ENCODE measurements at regions not wholly inside any gene's neighbourhood (a gene's known extent, or its start where the extent isn't known, plus 50 kb on each side); places are given as distances from the start of the nearest gene placed in this dataset.
A peak's percentile ranks its signal among the peaks of the same experiment; 100 is the strongest.

DNA sequence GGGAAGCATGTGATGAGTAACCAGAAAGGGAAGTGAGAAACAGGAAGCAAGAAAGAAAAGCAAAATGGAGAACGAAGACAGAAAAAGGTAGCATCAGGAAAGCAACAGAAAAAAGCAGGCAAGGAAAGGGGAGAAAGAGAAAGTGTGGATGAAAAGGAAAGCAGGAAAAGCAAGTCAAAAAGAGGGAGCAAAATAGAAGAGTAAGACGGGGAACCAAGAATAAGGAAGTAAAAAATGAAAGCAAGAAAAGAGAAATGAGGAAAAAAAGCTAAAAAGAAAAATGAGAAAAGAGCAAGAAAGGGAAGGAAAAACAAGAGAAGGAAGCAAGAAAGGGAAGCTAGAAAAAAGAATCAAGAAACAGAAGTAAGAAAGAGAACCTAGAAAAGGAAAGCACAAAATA lies 242.3 kb upstream of the NCKAP5 start:
- Histone ChIP-seq H3K27me3 (ENCODE audit: control insufficient read depth, insufficient read depth, low read length) (no peaks in the 10 kb centered on the region), H3K4me3 (ENCODE audit: low read depth, low read length) (no peak overlapping the region), H3K36me3 (ENCODE audit: control insufficient read depth, insufficient read depth, low read length) (no peaks in the 10 kb centered on the region)
- no peak for DNase-seq (ENCODE audit: low read depth)
- no peak for FAIRE-seq
- TF ChIP-seq CTCF (IDR thresholded peaks at IDR 0.05; ENCODE audit: insufficient read depth, low read length, severe bottlenecking): no peak

- Histone ChIP-seq H3K27me3 (ENCODE audit: control insufficient read depth, insufficient read depth, low read length) (no peaks in the 10 kb centered on the region), H3K36me3 (ENCODE audit: control insufficient read depth, insufficient read depth, low read length) (no peaks in the 10 kb centered on the region), H3K4me3 (ENCODE audit: low read depth, low read length) (no peak overlapping the region)
- no peak for DNase-seq (ENCODE audit: low read depth)
- FAIRE-seq: no peak
- no peak for TF ChIP-seq CTCF (IDR thresholded peaks at IDR 0.05; ENCODE audit: insufficient read depth, low read length, severe bottlenecking)
These were observed 243.3 kb upstream of the NCKAP5 start for GRCh38 chr2:133811409-133812125.

DNA sequence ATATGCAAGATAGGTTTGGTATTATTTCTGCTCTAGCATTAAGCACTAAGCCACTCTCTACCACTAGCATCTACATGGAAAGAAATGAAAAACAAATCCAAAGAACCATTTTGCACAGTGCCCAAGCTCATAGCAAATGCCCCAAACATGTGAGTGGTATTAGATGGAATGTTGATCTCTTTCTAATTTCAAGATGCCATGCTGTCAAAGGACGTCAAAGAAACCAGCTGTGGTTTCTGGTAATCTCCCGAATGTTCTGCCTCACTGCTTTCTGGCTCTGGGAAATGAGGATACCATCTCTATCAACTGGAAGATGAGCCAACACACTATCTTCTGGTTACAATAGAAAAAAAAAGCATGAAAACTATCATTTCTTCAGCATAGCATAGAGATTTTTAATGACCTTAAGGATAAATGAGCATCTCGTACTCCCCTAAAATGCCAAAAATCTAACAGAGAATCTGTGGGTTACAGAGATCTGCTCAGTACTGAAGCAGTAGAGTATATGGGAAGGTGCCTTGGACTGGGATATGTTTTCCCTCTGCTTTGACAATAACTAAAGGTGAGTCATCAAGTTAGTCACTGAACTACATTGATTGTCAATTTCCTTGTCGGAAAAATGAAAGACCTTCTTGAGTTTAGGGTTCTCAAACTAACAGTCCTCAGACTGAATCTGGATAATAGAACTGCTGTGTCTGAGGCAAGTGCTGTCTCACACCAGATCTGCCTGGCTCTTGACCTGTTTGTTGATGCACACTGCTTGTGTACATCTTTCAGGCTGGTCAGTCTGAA lies 244.8 kb upstream of the NCKAP5 start:
- Histone ChIP-seq H3K27me3 (ENCODE audit: control insufficient read depth, insufficient read depth, low read length) (no peaks in the 10 kb centered on the region), H3K36me3 (ENCODE audit: control insufficient read depth, insufficient read depth, low read length) (no peaks in the 10 kb centered on the region), H3K4me3 (ENCODE audit: low read depth, low read length) (no peak overlapping the region)
- TF ChIP-seq CTCF (IDR thresholded peaks at IDR 0.05; ENCODE audit: insufficient read depth, low read length, severe bottlenecking): no peak
- FAIRE-seq: no peak
- peak; percentile 82 for DNase-seq (ENCODE audit: low read depth)

DNA sequence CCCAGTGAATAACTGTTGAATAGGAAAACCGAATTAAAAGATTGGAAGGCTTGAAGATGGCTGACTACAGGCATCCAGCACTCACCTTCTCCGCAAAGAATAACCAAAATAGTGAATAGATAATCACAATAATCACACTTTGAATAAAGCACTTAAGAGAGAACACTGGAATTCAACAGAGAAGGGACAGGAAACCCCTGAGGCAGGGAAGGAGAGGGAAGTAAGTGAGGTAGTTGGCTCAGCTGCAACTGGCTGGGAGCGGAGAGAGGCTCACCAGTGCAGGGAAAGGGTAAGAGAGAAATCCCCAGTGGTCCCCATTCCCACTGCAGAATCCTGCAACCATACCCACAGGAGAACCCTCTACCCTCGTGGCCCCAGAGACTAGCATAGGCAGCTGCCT lies 246.6 kb upstream of the NCKAP5 start:
- no peak overlapping the region for H3K4me3 ChIP-seq (ENCODE audit: low read depth, low read length)
- DNase-seq (ENCODE audit: low read depth) (peak; percentile 23), FAIRE-seq (no peak)
- no peak for TF ChIP-seq CTCF (IDR thresholded peaks at IDR 0.05; ENCODE audit: insufficient read depth, low read length, severe bottlenecking)
- H3K36me3 ChIP-seq (ENCODE audit: control insufficient read depth, insufficient read depth, low read length): no peaks in the 10 kb centered on the region
- no peaks in the 10 kb centered on the region for H3K27me3 ChIP-seq (ENCODE audit: control insufficient read depth, insufficient read depth, low read length)

DNA sequence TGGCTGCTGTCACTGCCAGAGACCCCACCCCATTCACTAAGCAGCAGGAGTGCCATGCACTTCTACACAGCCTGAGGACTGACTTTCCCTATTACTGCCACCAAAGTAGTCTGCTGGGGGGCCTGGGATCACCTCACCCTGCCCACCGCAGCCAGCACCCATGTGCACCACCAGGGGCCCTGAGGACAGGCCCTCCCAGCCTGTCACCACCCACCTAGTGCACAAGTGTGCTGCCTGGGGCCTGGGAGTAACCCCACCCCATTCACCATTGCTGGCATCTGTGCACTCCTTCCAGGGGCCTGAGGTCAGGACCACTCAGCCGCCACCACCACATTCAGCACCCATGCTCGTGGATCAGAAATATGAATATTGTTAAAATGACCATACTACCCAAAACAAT lies 247.8 kb upstream of the NCKAP5 start:
- Histone ChIP-seq H3K36me3 (ENCODE audit: control insufficient read depth, insufficient read depth, low read length) (no peaks in the 10 kb centered on the region), H3K4me3 (ENCODE audit: low read depth, low read length) (no peak overlapping the region), H3K27me3 (ENCODE audit: control insufficient read depth, insufficient read depth, low read length) (no peaks in the 10 kb centered on the region)
- no peak for TF ChIP-seq CTCF (IDR thresholded peaks at IDR 0.05; ENCODE audit: insufficient read depth, low read length, severe bottlenecking)
- no peak for DNase-seq (ENCODE audit: low read depth)
- no peak for FAIRE-seq

All from bronchial epithelial cell (primary cell).